ENCODE measurements at regions not wholly inside any gene's neighbourhood (a gene's known extent, or its start where the extent isn't known, plus 50 kb on each side); places are given as distances from the start of the nearest gene placed in this dataset.
"Not testable (repeated sequence)": the region's sequence is repeated elsewhere in the genome, so short reads cannot be mapped to it uniquely, and the experiment has no call there.

DNA sequence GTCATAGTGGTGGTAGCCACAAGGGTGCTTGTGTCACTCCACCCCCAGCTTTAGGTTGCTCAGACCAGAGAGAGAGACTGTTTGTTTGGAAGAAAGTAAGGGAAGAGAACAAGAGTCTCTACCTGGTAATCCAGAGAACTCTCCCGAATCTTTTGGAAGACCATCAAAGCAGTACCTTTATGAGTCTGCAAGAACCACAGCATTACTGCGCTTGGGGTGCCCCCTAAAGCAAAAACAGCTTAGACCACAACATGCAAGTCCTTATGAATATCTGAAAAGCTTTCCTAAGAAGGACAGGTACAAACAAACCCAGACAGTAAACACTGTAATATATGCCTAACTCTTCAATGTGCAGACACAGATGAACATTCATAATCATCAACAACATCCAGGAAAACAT is 1398.6 kb upstream of the C9orf72 start:
- DNase-seq (ENCODE audit: low read depth): no peak

DNA sequence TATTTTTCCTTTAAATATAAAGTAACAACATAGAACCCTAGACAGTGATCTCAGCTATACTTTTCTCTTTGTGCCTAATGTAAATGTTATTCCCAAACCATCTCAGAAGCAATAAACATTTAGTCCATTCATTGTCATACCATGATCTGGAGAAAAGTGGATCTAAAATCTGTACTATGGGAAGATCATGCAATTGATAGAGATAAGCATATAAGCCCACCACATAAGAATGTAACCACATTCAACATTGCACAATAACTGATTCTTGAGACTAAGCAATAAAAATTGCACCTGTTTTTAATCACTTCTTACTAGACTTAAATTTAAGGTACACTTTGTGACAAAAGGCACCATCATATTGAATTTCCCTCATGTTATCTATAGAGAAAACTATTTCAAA is 1403.0 kb upstream of the C9orf72 start:
- no peak for DNase-seq (ENCODE audit: low read depth)

DNA sequence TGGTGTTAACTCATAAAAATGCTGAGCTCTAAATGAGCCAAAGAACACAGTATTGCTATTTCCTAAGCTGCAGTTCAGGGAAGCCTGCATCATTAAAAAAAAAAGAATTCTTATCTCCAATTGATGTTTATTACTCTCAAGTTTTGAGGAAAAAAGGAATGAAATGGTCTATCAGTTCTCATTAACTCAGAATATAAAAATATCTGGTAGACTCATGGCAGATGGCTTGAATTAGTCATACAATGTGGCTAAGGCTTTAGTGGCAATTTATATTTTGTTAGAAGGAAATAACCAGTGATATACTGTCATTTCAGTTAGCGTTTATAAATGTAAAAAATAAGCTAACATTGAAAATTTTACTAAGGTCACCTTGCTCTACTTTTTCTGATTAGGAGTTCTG is 1403.4 kb upstream of the C9orf72 start:
- no peak for DNase-seq (ENCODE audit: low read depth)

DNA sequence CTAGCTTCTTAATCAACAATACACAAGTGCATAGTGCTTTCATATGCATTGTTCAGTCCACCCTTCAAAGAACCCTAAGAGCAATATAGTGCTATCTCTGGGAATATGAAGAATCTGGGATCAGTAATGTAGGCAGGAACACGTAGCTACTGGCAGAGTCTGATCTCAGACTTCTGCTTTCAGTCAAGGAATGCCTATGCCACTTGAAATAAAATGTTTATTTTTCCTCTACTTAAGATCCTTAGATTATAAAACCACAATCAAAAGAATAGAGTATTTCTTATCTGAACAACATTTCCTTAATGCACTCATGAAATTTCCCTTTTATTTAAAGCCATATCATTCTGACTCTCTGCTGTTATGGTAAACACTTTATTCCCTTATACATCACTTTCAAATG is 1407.8 kb upstream of the C9orf72 start:
- DNase-seq (ENCODE audit: low read depth): no peak

DNA sequence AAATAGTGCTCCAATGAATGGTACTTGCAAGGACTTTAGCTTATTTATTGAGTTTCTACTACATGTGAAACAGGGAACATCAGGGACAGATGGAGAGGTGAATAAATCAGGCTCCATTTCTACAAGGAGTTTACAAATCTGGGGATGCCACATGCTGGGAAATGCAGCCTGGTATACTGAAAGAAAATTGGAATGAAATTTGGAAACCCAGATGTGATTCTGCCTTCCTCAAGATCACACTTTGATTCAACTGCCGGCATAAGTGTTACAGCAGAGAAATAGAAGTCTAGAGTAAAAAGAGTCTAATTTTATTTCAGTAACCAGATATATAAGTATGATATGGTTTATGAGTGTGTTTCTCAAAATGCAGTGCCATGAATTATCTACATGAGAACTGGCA is 1408.4 kb upstream of the C9orf72 start:
- no peak for DNase-seq (ENCODE audit: low read depth)

DNA sequence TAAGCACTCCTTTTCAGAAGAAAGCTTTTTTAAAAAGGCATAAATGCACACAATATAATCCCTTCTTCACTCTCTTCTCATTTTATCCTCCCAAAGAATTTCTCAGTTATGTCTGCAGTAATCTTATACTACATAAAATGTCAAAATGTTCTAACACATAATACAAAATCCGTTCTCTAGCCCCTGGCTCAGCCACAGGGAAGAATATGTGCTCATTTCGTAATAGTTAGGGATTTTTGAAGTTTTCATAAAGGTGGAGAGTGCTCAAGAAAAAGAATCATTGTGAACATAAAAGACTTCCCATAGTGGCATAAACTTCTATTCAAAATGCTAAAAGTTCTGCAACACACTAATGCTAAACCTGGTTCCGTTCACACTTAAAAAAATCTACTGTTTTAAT is 1410.7 kb upstream of the C9orf72 start:
- no peak for DNase-seq (ENCODE audit: low read depth)

DNA sequence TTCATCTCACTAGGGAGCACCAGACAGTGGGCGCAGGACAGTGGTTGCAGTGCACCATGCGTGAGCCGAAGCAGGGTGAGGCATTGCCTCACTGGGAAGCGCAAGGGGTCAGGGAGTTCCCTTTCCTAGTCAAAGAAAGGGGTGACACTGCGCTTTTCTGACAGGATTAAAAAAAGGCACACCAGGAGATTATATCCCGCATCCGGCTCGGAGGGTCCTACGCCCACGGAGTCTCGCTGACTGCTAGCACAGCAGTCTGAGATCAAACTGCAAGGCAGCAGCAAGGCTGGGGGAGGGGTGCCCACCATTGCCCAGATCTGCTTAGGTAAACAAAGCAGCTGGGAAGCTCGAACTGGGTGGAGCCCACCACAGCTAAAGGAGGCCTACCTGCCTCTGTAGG is 1416.7 kb upstream of the C9orf72 start:
- DNase-seq (ENCODE audit: low read depth): not testable (repeated sequence)

DNA sequence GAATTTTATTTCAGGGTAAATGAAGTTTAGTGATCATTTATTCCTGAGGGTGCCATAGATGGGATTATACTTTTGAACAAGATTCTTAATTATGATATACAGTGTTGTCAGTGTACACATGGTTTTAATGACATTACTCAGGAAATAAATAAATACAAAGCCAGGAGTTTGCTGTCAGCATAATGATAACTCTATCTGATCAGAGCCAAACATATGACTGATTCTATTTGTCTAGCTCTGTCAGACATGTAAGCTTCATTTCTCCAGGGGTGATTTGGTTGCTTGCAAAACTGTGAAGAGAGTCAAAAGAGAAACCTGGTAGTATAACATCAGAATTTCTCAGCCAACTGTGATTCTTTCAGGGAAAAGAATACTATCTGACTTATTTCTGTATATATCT is 1425.8 kb upstream of the C9orf72 start:
- DNase-seq (ENCODE audit: low read depth): no peak

DNA sequence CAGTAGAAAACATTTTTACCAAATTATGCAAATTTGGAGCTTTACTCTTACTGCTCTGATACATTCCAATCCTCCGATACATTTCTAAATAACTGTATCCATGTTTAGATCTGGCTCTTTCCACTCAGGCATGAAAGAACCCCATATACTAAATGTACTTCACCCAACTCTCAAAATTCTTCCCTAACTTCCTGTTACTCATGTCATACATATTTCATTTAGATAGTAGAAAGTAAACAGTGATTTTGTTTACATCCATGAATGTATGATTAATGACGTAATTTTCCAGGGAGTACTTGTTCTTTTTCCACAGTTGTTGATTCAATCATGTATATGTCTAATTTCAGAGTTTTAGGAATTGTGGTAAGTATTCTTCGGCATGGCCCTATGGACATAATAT is 1426.5 kb upstream of the C9orf72 start:
- DNase-seq (ENCODE audit: low read depth): no peak

DNA sequence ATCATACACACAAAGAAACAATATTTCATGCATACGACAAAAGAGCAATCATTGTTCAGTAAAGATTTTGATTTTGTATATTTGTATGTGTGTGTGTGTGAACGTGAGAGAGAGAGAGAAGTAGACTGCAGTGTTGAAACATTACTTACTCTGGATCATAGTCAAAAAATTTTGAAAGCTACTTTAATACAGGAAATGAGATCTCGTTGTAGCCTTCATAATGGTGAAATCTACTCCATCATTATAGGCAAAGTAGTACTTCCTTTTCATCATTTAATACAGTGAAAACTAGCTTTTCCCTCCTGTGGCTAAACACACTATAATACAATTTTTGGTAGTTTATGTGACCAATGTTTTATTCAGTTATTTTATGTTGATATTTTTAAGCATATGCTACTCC is 1427.7 kb upstream of the C9orf72 start:
- DNase-seq (ENCODE audit: low read depth): no peak

DNA sequence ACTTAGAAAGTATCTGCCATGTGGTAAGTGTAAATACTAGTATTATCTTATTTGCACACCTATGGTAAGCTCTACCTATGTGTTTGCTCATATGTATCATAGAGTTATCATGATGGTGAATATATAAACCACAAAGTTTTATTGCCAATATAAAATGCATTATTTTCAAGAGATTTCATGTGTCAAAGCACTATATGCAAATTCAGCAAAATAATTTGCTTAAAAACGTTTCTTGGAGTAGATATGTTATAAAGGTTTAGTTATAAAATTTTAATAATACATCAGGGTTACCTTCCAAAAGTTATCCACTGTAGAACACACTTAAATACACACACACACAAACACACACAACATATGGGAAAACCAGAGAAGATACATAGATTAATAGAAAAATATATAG is 1431.7 kb upstream of the C9orf72 start:
- no peak for DNase-seq (ENCODE audit: low read depth)

DNA sequence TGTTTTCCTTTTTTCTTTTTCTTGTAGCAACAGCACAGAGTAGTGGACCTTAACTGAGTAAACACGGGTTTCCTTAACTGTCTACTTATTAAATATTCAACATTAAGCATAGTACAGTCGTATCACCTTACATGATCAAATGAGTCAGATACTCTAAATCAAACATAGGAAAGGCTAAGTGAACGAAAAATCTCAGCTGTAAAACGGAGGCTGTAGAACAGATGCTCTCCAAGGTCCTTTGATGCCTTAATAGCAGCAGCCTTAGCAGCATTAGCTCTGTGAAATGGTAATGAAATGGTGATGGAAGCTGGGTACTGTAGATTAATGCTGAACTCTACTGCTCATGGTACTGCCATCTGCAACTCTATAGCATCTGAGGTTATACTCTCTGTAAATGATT is 1433.3 kb upstream of the C9orf72 start:
- peak; percentile 52 for DNase-seq (ENCODE audit: low read depth)

DNA sequence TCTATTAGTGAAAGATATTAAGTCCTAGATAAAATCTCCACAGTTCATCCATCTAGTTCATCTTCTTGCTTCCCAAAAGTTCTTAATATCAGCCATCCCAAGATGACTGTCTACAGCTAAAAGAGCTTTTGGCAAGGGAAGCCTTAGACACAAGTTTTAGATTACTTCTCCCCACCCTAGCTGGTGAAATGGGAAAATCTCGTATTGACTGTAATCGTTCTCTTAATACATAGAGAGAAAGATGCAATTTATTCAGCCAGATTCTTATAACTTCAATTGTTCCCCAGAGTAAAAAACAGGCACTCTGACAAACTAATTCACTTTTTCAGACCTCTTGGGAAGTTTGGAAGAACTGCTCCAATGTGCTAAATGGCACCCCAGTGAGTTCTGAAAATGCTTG is 1439.6 kb upstream of the C9orf72 start:
- no peak for DNase-seq (ENCODE audit: low read depth)

DNA sequence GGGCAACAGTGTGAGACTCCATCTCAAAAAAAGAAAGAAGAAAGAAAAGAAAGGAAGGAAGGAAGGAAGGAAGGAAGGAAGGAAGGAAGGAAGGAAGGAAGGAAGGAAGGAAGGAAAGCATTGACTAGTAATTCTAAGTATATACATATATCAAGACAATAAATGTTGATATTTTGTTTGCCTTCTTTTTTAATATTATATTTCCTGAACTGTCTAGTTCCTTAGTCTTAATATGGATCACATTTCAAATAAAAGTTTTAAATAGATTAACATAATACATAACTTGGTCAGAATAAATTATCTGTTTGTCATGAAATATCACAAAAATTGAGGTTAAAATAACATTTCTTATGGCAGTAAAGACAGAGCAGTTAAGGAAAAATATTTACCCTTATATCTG is 1448.4 kb upstream of the C9orf72 start:
- no peak for DNase-seq (ENCODE audit: low read depth)

DNA sequence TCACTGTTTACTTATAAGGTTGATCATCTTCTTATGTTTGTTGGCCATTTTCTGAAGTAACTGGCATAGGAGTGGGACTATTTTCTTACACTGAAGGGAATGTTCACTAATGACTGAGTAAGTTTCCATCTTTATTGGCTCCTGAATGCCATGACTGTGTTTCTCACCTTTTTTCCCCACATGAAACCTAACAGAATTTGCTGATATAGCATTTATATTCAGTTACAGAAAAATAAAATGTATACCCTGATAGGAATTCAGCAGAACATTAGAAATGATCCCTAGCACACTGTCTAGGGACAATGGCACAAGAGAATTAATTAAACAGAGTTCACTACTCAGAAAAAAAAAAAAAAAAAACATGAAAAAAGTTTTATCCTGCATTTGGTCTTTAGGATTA is 1465.1 kb upstream of the C9orf72 start:
- no peak for DNase-seq (ENCODE audit: low read depth)

DNA sequence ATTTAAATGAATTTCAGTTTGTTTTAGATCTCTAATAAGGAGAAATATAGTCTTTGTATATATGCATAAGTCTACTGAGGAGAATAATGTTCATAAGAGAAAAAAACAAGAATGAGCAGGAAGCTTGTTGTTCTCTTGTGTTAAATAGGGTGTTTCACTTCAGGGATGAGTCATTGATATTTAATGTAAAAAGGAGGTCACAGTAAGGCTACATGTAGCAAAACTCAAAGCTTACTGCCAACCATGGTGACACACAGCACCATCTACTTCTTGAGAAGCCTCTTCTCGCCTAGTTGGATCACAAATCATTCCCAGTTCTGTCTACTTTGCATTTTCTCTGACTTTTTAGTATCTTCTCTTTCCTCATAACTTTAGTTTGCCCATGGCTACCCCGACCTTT is 1466.0 kb upstream of the C9orf72 start:
- peak; percentile 22 for DNase-seq (ENCODE audit: low read depth)

DNA sequence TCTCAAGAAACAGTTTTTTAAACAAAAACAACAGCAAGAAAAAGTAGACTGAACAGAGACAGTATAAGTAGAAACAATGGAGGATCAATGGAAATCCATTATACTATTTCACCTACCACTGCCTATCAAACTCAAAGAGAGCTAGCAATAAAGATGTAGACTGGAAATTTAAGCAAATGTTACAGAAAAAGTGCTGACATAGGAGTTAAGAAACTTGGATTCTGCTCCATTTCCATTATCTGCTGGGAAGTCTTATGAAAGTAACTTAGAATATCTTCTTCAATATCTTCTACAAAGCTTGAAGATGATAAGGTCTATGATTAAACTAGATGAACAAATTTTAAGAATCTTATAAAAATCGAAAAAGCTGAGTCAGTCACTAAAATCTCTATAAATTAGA is 1469.8 kb upstream of the C9orf72 start:
- no peak for DNase-seq (ENCODE audit: low read depth)

DNA sequence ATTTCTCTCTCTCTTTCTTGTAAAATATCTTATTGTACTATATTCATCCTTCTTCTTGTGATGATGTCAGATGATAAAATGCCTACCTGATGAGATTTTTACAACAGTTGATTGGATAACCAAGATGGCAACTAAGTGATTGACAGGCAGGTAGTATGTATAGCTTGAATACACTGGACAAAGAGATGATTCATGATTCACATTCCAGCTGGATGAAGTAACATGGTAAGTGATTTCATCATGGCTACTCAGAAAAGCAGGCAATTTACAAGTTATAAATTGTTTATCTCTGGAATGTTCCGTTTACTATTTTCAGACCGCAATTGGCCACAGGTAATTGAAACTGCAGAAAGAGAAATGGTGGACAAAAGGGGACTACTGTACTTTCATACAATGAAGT is 1471.7 kb upstream of the C9orf72 start:
- DNase-seq (ENCODE audit: low read depth): peak; percentile 17

DNA sequence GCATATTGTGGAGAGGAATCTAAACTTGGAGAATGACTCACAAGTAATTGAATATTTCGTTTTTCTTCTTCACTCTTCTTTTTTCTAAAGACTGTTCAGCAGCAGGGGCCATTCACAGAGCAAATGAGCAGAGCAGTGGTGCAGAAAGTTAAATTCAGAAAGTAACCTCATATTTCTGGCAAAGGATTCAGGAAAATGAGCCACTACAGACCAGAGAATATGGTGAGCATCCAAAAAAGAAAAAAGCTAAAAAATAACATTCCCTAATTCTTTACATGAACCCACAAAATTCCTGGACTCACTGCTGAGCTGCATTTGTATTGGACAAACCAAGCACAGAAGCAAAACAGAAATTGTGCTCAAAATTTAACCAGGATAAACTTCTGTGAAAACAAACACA is 1486.8 kb upstream of the C9orf72 start:
- DNase-seq (ENCODE audit: low read depth): no peak

DNA sequence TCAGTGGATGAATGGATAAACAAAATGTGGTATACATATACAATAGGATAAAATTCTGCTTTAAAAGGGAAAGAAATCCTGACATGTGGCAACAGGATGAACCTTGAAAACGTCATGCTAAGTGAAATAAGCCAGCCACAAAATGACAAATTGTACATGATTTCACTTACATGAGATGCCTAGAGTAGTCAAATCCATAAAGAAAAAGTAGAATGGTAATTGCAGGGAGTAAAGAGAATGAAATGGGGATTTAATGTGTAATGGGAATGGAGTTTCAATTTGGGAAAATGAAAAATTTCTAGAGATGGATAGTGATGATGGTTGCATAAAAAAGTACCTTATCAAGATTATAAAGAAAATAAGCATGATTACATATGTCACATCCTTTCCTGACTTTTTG is 1489.2 kb upstream of the C9orf72 start:
- DNase-seq (ENCODE audit: low read depth): no peak

DNA sequence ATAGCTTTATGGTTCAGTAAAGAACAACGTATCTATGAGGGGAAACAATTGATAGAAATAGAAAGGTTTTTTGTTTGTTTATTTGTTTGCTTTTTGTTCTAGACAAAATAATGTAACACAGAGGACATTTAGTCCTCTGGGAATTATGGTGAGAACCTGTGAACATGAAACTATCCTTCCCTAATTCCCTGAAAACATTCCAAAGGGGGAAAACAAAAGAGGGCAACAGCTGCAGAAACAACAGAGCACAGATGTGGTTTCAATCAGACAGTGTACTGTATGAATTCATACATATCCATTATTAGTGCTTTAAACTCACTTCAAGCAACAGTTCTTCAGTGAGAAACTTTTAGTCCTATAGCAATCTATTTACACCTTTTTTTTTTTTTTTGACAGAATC is 1489.8 kb upstream of the C9orf72 start:
- DNase-seq (ENCODE audit: low read depth): peak; percentile 90

DNA sequence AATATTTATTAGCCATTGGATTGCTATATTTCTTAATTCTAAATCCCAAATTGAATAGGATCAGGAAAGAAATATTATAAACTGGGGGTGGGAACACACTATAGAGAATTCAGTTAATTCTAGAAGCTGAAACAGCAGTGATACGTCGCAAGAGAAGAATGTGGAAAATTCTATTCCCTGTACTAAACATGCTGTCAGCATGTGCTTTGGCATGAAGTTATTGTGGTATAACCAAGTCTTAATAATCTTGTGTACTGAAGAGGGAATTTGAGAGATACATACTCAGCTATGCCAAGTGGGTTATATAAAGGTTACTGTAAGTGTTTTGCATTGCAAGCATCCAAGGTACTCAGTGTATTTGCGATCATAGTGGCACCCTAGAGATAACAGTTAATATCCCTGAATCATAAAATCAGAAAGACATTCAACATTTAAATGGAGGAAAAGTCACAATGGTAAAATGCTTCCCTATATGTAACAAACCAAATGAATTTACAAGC is 1492.9 kb upstream of the C9orf72 start:
- DNase-seq (ENCODE audit: low read depth): peak; percentile 19

DNA sequence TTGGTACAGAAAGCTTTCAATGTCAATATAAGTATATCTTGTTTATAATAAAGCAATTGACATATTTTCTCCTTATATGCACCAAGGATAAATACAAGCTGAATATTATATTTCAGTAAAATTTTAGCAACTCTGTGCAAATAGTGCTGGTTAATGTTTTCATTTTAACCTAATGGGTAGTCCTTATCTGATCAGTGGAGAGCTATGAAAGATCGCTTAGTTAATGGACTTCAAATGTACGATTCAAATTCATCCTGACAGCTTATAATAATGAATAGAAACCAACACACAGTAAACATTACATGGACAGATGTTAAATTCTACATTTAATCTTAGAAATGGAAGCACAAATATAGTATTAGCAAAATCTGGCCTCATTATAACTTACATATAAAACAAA is 1495.2 kb upstream of the C9orf72 start:
- no peak for DNase-seq (ENCODE audit: low read depth)

DNA sequence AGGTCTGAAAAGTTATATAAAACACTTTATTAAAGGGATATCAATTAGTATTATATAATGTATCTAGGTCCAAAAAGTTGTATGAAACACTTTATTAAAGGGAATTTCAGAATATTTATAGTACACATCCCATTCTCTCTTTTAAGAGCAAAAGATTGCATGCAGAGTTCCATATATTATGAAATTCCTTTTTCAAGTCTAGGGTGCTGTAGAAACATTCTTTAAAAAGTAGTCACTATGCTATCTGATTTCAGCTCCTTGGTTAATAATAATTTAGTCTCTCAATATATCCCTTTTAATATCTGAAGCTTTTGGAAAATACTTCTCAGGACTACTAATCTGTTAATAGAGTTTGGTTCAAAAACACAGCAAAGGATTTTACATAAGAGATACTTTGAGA is 1496.1 kb upstream of the C9orf72 start:
- DNase-seq (ENCODE audit: low read depth): no peak
